OCI-LY1 (cell line): ENCODE measurements at regions not wholly inside any gene's neighbourhood (a gene's known extent, or its start where the extent isn't known, plus 50 kb on each side); places are given as distances from the start of the nearest gene placed in this dataset.

Source experiments
- H2AFZ ChIP-seq: fragments of 200-600 bp; sonication (generic), shearing (Covaris generic); 2 replicates; pipeline ENCODE4 v1.6.0; 2014; ENCODE audit warnings: antibody characterized with exemption, mild to moderate bottlenecking, low read length
- H3F3A ChIP-seq: fragments of 200-600 bp; sonication (generic), shearing (Covaris generic); 2 replicates; pipeline ENCODE4 v1.6.0; 2014; ENCODE audit warnings: mild to moderate bottlenecking, antibody characterized with exemption, low read length, moderate library complexity; ENCODE audit not compliant: insufficient read depth
- H3K27ac ChIP-seq: fragments of 200-600 bp; sonication (generic); 2 replicates; pipeline ENCODE4 v1.5.1; 2014; ENCODE audit warnings: low read length, mixed run types, mild to moderate bottlenecking, low read depth; ENCODE audit not compliant: poor library complexity, severe bottlenecking
- H3K27me3 ChIP-seq: fragments of 200-600 bp; sonication (generic); 2 replicates; pipeline ENCODE4 v1.6.0; 2014; ENCODE audit warnings: antibody characterized with exemption, mild to moderate bottlenecking, low read length, moderate library complexity; ENCODE audit not compliant: insufficient read depth
- H3K36me3 ChIP-seq: fragments of 200-600 bp; sonication (generic); 2 replicates; pipeline ENCODE4 v1.6.1; 2014; ENCODE audit warnings: mild to moderate bottlenecking, antibody characterized with exemption, low read length, moderate library complexity, mixed read lengths; ENCODE audit not compliant: insufficient read depth
- H3K4me1 ChIP-seq: fragments of 200-600 bp; sonication (generic); 2 replicates; pipeline ENCODE4 v1.5.1; 2014; ENCODE audit warnings: mild to moderate bottlenecking, low read length, moderate library complexity; ENCODE audit not compliant: insufficient read depth, severe bottlenecking
- H3K4me2 ChIP-seq: fragments of 200-600 bp; sonication (generic), shearing (Covaris generic); 2 replicates; pipeline ENCODE4 v1.6.1; 2014; ENCODE audit warnings: low read length
- H3K4me3 ChIP-seq: fragments of 200-600 bp; sonication (generic); 2 replicates; pipeline ENCODE4 v1.5.1; 2014; ENCODE audit warnings: low read length, low read depth, mild to moderate bottlenecking, mixed read lengths; ENCODE audit not compliant: poor library complexity, severe bottlenecking
- H3K79me2 ChIP-seq: fragments of 200-600 bp; shearing (Covaris generic); 2 replicates; pipeline ENCODE4 v1.6.1; 2016; ENCODE audit warnings: mixed run types, low read length, mixed read lengths; ENCODE audit not compliant: insufficient read depth
- H3K9ac ChIP-seq: fragments of 200-600 bp; sonication (generic), shearing (Covaris generic); 2 replicates; pipeline ENCODE4 v1.6.1; 2014; ENCODE audit warnings: mild to moderate bottlenecking, low read length, mixed read lengths
- H3K9me2 ChIP-seq: fragments of 200-600 bp; sonication (generic), shearing (Covaris generic); 2 replicates; pipeline ENCODE4 v1.6.1; 2014; ENCODE audit warnings: low read depth, mild to moderate bottlenecking, low read length, mixed read lengths
- H3K9me3 ChIP-seq: fragments of 200-600 bp; shearing (Covaris generic); 2 replicates; pipeline ENCODE4 v1.6.1; 2014; ENCODE audit warnings: low read length, mixed read lengths
- H4K20me1 ChIP-seq: fragments of 200-600 bp; sonication (generic), shearing (Covaris generic); 2 replicates; pipeline ENCODE4 v1.6.0; 2016; ENCODE audit warnings: mild to moderate bottlenecking, low read length; ENCODE audit not compliant: insufficient read depth
- CTCF ChIP-seq: fragments of 200-600 bp; sonication (generic), shearing (Covaris generic); IDR thresholded peaks from 2 replicates; pipeline ENCODE4 v1.5.1; 2017; ENCODE audit warnings: mild to moderate bottlenecking, antibody characterized with exemption, low read length, moderate library complexity, mixed read lengths
- EZH2 ChIP-seq: fragments of 200-600 bp; sonication (generic), shearing (Covaris generic); IDR thresholded peaks from 2 replicates; pipeline ENCODE4 v1.8.0; 2017; ENCODE audit warnings: borderline replicate concordance, mixed run types, mild to moderate bottlenecking, antibody characterized with exemption, low read length, moderate library complexity, mixed read lengths

DNA sequence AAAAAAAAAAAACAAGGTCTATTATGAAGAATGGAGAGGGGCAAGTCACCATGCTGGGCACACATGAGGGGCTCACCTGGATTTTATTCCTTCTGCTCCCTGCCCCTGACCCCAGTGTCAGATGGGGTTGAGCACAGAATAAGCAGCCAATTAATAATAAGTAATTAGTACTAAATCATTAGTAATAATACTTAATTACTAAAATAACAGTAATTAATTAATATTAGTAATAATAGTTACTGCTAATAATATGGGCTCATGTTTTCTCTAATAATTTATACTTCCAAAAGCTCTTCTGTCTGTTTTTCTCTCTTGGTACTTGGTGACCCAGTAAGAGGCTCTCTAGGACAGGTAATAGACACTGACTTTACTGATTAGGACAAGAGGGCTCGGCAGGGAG lies 360.9 kb downstream of the VRK1 start:
- Histone ChIP-seq H2AFZ (no peak overlapping the region), H3F3A (no peaks in the 10 kb centered on the region), H3K4me2 (no peak overlapping the region), H3K27me3 (no peaks in the 10 kb centered on the region), H3K9ac (no peak overlapping the region), H3K9me2 (no peaks in the 10 kb centered on the region), H3K4me3 (no peak overlapping the region), H3K27ac (no peak overlapping the region), H3K4me1 (no peaks in the 10 kb centered on the region), H3K79me2 (no peaks in the 10 kb centered on the region), H4K20me1 (no peaks in the 10 kb centered on the region), H3K9me3 (no peaks in the 10 kb centered on the region), H3K36me3 (no peaks in the 10 kb centered on the region)
- TF ChIP-seq EZH2 (no peak), CTCF (no peak)

DNA sequence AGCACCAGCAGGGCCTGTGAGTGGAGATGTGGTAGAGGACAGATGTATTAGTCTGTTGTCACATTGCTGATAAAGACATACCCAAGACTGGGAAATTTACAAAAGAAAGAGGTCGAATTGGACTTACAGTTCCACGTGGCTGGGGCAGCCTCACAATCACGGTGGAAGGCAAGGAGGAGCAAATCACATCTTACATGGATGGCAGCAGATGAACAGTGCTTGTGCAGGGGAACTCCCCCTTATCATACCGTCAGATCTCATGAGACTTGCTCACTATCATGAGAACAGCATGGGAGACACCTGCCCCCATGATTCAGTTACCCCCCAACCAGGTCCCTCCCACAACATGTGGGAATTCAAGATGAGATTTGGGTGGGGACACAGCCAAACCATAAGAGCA lies 361.9 kb downstream of the VRK1 start:
- TF ChIP-seq CTCF: no peak
- no peak for TF ChIP-seq EZH2
- H3K4me2 ChIP-seq: no peak overlapping the region
- H4K20me1 ChIP-seq: no peaks in the 10 kb centered on the region
- no peaks in the 10 kb centered on the region for H3K4me1 ChIP-seq
- H3K9me3 ChIP-seq: no peaks in the 10 kb centered on the region
- no peaks in the 10 kb centered on the region for H3K36me3 ChIP-seq
- no peaks in the 10 kb centered on the region for H3K27me3 ChIP-seq
- no peaks in the 10 kb centered on the region for H3K79me2 ChIP-seq
- H3K27ac ChIP-seq: no peak overlapping the region
- H3K9me2 ChIP-seq: no peaks in the 10 kb centered on the region
- no peak overlapping the region for H3K9ac ChIP-seq
- no peak overlapping the region for H3K4me3 ChIP-seq
- H3F3A ChIP-seq: no peaks in the 10 kb centered on the region
- no peak overlapping the region for H2AFZ ChIP-seq

DNA sequence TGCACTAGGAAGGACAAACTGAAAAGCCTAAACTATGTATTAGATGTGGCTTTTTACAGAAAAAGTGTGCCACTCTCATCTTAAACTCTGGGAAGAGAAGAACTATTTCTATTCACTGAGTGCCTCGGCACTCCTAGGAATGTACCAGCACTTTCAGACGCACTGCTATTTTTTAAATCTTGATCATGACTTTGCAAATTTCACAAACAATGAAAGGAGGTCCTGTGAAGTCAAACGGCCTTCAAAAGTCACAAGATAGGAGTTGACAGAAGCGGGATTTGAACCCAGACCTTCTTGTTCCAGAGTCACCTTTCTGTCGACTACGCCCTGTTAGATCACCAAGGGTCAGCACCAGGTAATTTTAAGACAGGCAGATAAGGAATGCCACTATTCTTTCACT lies 365.4 kb downstream of the VRK1 start:
- Histone ChIP-seq H3F3A (no peaks in the 10 kb centered on the region), H3K36me3 (no peaks in the 10 kb centered on the region), H3K79me2 (no peaks in the 10 kb centered on the region), H3K9ac (no peak overlapping the region), H2AFZ (no peak overlapping the region), H3K4me2 (no peak overlapping the region), H3K27me3 (no peaks in the 10 kb centered on the region), H4K20me1 (no peaks in the 10 kb centered on the region), H3K27ac (no peak overlapping the region), H3K9me2 (no peaks in the 10 kb centered on the region), H3K4me3 (no peak overlapping the region), H3K9me3 (no peaks in the 10 kb centered on the region), H3K4me1 (no peaks in the 10 kb centered on the region)
- TF ChIP-seq CTCF (no peak), EZH2 (no peak)
